ENCODE measurements at regions not wholly inside any gene's neighbourhood (a gene's known extent, or its start where the extent isn't known, plus 50 kb on each side); places are given as distances from the start of the nearest gene placed in this dataset.

DNA sequence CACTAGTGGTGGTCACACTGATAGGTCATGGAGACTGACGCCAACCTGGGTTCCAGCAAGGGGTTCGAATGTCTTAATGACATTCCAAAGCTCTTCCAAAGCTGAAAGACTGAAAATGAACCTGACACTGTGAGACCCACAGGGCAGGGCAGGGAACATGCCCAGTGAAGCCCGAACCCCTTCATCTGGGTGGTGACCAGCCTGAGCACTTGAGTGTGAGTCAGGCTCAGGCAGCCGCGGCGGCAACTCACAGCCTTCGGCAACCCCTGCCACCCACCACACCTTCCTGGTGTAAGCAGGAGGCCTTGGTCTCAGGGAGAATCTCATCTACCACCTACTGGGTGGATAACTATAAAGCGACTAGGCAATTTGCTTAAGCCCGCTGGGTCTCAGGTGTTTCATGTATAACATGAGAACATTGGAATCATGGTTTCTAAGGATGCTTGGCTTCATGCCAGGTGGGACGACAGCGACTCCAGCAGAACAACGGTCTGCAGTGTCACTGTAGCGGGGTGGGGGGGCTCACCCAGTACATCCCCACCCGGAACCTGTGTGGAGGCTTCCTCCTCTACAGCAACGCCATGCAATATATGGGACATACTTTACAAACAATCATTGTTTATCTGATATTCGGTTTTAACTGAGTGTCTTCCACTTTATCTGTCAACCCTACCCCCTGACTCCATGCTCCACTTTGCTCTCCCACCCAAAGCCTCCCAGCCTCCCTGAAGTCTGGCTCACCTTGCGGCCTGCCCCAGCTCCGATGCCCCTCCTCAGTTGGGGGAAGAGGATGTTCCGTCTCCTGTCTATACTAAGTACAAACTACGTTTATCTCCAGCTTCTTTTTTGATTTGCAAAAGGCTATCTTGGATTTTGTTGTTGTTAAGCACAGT, 125.0 kb upstream of the MEF2A start:
- DNase-seq, result no peak

DNA sequence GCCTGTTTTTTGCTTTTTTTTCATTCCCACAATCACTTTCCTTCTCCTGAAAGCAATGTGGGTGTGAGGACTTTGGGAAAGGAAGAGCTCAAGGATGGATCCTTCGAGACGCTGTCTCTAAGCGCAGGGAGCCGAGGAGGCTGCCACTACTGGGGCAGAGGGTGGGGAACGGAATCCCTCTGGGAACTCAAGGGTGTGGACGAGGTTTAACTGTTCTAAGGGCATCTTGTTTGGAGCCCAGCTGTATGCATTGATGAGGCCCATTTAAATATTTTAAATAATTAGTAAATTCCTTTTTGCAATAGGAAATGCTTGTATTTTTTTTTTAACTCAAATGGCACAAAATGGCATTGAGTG, 124.4 kb upstream of the MEF2A start:
- no peak for DNase-seq

DNA sequence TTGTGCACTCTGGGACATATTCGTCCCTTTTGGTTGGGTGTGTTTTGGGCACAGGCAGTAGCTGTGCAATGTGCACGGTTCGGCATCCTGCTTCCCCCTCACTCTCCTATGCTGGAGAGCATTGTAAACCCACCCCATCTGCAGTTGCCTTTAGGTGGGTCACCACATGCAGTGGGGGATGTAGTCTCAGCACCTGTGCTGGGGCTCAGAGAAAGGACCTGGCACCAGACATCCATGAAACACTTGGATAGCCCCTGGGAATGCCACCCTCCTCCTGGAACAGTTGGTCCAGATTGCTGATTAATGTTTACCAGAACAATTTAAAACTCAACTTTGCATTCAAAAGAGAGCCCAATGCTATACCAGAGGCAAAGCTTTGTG, 123.9 kb upstream of the MEF2A start:
- no peak for DNase-seq

DNA sequence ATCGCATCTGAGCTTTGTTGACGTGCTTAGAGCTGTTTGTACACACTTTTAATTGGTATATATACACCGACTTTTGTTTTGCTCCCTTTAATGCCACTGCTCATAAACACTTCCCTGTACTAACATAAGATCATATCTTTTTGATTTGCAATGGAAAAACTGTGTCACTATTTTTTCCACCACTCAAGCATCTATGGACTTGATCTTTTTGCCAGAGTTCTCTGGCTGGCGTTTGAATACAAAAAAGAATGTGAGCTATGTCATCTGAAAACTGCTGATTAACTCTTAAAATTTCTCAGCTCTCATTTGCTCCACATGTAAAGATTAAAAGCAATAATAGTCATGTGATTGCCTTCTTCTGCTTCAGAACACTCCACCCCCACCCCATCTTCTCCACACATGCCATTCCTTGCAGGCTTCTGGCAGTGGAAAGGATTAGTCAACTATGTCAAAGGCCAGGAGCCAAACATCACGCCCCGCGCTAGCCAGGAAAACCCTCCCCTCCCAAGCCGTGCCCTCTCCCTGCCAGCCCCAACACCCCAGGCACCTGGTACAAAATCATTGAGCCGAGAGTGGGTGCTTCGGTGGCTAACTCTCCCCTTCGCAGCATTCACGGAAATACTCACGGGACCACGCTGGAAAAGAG, 123.4 kb upstream of the MEF2A start:
- DNase-seq, result peak; percentile 22

DNA sequence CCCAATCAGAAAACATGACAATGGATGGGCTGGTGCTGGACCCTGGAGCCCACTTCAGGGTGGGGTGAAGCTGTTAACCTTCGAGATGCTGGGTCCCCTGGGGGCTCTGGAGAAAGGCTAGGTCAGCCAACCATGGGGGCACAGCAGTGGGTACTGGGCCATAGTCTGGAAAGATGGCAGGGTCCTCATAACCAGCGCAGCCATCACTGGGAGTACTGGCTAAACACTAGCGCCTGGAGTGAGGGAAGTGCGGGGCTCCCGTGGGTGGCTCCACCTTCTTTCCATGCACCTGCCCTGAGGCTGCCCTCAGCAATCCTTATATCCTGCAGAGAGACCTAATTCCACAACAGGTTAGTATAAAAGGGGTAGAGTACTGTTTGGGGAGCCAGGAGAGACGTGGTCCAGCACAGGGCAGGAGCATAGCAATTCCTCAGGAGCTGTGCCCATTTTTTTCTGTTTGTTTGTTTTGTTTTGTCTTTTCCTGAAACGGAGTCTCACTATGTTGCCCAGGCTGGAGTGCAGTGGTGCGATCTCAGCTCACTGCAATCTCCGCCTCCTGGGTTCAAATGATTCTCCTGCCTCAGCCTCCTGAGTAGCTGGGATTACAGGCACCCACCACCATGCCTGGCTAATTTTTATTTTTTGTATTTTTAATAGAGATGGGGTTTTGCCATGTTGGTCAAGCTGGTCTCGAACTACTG, 122.6 kb upstream of the MEF2A start:
- no peak for DNase-seq

DNA sequence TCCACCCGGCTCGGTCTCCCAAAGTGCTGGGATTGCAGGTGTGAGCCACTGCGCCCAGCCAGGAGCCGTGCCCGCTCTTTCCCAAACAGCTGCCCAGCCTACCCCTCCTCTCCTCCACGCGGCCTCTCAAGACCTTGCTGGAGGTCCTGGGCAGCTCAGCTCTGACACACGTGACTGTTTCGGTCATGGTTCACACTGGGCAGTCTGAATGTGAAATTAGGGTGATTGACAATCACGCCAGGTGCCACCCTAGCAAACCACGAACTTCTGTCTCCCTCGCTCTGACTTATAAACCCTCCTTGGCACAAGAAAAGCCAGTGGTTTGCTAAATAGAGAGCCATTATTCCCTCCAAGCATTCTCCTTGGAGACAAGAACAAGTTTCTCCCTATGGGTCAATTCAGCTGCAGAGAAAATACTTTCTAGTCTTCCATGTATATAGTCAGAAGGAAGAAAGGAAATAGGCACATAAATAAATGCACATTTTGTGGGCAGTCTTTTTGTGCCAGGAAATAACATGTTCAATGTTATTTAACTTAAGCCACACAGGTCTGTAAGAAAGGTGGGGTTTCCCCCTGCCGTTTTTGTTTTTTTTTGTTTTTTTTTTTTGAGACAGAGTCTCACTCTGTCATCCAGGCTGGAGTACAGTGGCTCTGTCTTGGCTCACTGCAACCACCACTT, 121.9 kb upstream of the MEF2A start:
- no peak for DNase-seq

DNA sequence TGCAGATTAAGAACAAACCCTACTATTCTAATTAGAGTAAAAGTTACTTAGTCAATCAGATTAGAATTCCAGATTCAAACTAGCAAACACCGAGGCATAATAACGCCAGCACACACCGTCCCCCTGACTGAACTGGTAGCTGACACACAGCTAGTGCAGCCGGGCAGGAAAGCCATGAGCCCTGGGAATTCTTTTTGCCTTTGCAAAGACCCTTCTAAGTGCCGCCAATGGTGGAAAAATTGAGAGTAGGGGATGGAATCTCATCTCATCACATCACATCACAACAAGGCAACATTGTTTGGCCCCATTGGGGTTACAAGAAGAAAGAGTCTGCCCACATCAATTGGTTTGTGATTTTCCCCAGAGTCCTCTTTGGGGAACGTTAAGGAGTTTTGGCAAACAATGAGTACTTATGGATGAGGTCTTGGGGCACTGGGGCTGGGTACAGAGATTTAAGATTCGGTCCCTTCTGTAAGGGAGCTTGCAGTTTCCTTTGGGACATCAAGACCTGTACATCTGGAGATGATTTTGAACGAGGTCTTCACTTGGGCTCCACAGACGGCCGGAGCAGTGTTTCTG, 120.4 kb upstream of the MEF2A start:
- DNase-seq, result no peak

DNA sequence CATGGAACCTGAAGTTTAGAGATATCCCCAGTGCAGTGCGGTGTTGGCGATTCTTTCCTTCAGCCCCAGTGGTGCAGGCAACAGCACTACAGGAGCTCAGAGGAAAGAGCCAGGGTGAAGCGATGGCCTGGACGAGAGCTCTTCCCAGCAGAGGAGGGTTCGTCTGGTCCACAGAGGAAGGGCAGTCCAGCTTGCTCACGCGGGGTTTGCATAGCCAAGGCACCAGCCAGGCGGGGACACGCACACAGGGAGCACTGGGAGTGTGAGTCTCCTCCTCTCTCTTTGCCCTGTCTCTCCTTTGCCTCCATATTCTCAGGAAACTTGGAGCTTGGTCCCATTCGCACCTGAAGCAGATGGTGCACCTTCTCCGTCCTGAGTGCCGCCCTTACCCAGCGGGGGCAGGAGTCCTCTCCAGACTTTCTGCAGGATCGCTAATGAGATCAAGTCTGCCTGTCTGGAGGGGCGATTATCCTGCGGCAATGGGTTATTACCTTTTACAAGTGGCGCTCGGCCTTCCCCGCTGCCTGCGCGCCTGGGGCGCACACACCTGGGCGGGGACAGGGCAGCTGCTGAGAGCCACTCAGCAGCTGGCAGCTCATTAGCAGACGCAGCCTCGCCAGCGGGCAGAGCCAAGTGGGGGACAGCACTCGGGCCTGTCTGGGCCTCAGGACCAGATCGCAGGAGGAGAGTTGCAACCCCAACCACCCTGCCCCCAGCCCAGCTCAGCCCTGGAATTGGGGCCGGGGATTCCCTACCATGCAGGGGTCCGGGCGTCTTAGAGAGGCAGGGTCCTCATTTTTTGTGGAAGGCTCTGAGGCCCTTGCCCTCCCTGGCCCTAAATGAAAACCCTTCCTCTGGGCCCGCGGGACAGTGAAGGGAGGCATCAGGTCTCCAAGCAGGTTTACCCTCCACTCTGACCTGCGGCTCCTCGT, 119.0 kb upstream of the MEF2A start:
- DNase-seq, result no peak

DNA sequence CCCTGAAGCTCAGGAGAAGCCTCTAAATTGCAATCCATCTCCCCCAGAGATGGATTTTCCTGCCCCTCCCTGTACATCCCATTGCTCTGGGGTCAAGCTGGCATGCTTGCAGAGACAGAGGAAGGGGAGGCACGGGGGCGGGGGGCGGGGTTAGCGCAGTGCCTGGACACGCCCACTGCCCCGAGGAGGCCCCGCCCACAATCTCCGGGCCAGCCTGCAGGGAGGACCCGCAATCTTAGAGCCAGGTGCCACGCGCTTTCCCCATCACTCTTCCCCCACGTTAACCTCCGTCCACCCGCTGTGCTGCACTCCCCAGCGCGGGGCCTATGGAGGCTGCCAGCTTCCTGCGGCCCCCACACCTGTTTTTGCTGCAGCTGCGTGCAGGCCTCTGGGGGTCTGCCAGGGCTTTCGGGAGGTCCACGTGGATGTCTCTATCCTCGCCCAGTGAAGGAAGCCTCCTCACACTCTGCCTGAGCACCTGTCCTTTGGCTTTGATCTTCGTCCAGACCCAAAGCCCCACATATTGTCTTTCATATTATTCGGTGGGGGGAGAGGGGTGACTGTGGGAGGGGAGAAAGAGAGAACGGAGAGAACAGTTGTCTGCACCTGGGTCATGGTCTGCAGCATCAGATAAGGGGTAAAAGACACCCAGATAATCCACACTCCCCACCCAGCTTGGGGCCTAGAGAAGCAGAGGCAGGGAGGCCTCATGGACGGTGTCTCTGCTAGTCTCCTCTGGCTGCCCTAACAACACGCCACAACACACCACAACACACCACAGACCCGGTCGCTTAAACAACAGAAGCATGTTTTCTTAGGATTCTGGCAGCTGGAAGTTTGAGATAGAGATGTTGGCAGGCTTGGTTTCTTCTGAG, 118.0 kb upstream of the MEF2A start:
- DNase-seq, result peak; percentile 8

DNA sequence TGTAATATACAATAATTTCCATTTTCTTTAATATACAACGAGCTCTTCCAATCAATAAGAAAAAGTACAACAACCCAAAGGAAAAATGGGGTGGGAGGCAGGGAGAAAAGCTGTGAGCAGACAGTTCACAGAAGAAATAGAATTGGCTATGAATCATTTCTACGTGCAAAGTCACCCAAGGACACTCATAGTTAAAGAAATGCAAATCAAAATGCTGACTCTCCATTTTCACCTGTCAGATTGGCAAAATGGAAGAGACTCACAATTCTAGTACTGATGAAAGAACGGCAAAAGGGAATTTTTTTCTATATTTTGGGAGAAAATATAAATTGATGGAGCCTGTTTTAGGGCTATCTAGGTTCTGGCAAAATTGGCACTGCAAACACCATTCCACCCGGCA, 116.3 kb upstream of the MEF2A start:
- no peak for DNase-seq

DNA sequence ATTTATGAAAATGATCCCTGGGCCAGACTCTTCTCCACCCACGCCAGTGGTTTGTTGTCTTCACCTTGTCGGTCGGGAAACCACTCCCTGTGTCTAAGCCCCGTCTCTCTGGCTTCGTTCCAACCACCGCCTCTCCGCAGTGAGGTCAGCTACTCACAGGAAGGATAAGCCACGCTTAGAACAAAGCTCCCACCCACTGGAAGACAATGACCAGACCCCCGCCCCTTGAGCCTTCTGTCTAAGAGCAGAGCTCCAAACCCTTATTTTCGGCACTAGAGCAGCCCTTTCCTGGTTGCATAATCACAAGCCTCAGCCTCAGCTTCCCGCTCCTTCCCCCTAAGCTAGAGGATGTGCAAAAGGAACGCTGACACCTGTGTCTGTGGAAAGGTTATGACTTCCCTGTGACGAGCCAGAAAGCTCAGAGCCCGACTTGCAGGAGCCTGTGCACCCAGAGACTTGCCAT, 114.9 kb upstream of the MEF2A start:
- peak; percentile 35 for DNase-seq

DNA sequence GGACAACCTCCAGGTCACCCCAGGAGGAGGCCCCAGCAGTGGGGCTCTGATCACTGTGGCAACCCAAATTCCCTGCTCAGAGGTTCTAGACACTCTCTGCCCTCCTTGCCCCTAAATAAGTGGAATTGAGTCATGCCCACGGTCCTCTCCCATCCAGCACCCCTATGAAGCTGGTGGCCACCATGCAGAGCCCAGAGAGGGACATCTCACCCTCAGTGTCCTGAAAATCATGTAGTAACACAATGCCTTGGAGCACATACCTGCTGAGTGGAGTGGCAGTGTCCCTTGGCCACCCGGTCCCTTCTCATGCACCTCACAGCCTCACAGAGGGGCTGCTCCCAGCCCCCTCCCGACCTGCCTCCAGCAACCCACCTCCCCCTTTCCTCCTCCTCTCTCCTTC, 114.3 kb upstream of the MEF2A start:
- DNase-seq, result no peak

DNA sequence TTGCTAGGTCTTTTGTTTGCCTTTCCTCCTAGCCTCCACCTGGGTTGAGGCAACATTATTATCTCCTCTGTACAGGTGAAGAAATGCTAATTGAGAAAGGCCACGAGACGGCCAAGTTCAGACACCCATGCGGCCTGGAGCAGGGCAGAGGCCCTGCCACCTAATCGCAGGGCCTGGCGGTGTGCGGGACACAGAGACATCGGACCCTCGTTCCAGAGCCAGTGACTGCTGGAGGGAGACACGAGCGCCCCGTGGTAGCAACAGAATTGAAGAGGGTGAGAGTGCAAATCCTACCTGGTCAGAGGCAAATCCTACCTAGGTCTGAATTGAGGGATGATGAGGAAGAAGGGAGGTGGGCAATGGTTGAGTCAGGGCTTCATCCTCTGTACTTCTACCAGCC, 113.8 kb upstream of the MEF2A start:
- DNase-seq, result no peak

DNA sequence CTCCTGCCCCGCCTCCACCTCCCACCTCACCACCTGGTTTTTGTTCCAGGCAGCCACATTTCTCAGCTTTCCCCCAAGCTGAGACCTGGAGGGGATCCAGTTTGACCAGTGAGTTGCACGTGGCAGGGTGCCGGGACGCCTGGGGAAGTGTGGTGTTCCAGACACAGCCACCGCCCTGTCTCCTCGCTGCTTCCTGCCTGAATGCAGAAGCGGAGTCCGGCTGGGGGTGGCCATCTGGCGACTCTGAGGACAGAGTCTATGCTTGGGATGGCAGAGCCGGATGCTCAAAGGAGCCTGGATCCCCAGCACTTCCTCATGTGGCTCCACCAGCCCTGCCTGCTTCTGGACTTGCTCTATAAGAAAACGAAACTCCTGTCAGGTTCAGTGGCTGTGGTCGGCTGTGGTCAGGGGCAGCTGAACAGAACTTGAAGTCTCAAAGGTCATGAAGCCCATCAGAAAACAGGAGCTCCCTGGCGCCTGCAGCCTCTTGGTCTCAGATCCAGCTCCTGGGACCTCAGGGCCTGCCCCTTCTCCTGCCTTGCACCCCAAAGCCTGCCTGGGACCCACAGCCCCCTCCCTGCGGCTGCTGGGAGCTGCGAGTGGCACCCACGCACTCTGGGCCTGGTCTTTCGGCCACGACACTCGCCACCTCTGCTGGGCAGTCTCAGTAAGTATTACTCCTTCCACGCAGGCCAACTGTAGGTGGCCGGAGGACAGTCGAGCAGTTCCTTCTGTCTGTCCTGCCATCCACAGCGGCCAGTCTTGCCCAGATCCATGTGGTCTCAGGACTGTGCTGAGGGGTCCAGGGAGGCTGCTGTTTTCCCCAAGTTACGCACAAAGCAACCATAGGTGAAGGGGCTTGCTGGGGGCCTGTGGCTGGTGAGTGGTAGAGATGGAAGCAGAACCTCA, 112.8 kb upstream of the MEF2A start:
- peak; percentile 52 for DNase-seq

DNA sequence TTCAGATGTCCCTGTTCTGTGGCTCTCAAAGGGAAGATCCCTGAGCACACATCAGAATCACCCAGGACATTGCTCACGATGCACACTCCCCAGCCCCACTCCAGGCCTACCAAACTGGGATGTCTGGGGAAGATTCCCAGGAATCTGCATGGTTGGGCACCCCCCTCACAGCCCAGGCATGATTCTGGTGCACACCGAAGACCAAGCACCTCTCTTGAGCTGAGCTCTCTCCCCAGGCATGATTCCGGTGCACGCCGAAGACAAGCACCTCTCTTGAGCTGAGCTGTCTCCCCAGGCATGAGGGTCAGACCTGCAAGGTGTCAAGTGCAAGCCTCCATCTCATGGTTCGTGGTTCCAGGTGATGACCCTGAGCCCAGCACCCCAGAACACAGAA, 112.2 kb upstream of the MEF2A start:
- no peak for DNase-seq

DNA sequence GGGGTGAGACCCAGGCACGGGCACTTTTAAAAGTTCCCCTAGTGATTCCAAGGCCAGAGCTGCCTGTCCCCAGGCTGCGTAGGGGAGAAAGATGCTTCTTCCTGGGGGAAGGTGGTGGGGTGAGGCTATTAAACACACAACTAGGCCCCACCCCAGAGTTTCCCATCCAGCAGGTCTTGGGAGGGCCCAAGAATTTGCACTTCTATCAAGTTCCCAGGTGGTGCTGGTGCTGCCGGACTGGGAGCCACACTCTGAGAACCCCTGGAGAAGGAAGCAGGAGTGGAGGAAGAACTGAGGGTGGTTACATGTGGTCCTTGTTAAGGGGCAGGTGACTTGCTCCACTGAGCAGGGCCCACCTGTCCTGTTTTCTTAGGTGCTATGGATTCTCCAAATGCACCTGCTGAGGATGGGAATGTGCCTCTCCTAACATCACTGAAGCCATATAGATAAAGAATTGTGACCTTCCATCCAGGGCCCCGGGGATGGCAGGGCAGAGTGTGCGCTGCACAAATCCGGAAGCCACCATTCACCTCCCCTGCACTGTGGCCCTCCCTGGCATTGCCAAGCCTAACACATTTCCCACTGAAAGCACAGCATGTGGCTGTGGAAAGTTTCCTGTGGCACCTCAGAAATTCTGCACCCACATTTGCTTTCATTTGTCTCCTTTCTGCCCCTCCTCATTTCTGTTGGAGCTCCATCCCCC, 111.5 kb upstream of the MEF2A start:
- DNase-seq, result no peak

DNA sequence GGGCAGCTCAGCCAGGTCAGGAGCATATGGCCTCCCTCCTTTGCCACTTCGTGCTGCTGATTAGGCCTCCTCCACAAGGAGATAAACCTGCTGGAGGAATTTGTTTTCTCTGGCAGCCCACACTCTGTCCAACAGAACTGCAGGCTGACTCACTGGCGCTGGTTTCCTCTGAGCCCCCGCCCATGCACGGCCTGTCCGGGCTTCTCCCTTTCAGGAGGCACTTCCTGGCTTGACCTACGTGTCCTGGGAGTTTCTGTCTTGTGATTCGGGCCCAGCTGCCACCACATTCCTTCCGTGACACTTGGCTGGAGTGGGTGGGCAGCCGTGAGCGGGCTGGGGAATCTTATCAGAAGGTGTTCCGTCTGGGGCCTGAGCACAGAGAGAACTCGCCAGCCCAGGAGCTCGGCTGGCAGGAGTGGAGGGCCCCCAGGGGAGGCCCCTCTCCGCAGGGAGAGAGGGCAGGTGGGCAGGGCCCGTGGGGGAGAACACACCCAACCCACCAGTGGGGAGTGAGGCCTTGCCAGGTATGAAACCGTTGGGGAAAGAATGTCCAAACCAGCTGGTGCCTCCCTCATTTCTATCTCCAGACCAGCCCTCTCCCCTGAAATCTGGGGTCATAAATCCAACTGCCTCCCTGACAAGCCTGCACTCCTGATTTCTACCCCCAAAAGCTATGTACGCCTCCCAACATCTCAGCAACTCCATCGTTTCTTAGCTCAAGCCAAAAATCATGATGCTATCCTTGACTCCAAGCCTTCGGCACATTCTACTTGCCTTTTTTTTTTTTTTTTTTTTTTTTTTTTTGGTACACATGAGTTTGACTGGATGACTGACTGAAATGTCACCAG, 110.6 kb upstream of the MEF2A start:
- DNase-seq, result peak; percentile 32

DNA sequence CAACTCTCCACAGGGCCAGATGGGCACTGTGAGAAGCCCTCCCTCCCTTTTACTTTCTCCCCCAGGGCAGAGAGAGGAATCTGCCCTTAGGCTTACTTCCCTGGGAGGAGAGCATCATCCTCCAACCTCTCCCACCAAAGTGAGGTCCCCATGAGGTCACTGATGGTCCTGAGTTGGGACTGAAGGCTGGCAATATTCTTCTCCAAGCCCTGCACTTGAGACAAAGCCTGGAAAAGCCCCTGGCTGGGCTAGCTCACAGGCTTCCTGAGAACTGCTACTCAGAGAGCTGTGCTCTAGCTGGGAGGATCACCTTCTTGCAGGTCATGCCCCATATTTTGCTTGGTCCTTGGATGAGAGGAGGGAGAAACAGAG, 110.0 kb upstream of the MEF2A start:
- DNase-seq, result no peak

Measured in OCI-M1 (cell line).